Epithelial cell of proximal tubule (primary cell): ENCODE measurements at regions not wholly inside any gene's neighbourhood (a gene's known extent, or its start where the extent isn't known, plus 50 kb on each side); places are given as distances from the start of the nearest gene placed in this dataset.

Experiments used
- DNase-seq: peaks from one replicate; pipeline ENCODE4 v3.0.0-alpha.2; 2011; ENCODE audit warnings: low read depth
- H3K4me3 ChIP-seq: 2 replicates; pipeline ENCODE4 v1.5.1; 2011; ENCODE audit warnings: low read depth, mild to moderate bottlenecking, low read length
- TF ChIP-seq, protein P1 (sequence below): conservative IDR thresholded peaks from 2 replicates; pipeline ENCODE4 v1.5.1; 2012; ENCODE audit warnings: low read depth, mild to moderate bottlenecking, low read length

DNA sequence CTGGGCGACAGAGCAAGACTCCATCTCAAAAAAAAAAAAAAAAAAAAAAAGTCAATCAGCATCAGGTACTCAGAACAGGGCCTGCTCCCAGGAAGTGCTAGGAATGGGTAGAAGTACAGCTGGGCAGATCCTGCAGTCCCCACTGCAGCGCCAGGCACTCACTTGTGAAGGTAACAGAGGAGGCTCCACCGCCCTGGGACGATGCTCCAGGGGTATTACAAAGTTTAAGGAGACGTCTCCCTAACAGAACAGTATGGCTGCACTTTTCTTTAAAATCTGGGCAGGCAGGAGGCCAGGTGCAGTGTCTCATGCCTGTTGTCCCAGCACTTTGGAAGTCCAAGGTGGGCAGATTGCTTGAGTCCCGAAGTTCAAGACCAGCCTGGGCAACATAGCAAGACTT lies 1449.0 kb downstream of the BRD1 start:
- no peak overlapping the region for H3K4me3 ChIP-seq

DNA sequence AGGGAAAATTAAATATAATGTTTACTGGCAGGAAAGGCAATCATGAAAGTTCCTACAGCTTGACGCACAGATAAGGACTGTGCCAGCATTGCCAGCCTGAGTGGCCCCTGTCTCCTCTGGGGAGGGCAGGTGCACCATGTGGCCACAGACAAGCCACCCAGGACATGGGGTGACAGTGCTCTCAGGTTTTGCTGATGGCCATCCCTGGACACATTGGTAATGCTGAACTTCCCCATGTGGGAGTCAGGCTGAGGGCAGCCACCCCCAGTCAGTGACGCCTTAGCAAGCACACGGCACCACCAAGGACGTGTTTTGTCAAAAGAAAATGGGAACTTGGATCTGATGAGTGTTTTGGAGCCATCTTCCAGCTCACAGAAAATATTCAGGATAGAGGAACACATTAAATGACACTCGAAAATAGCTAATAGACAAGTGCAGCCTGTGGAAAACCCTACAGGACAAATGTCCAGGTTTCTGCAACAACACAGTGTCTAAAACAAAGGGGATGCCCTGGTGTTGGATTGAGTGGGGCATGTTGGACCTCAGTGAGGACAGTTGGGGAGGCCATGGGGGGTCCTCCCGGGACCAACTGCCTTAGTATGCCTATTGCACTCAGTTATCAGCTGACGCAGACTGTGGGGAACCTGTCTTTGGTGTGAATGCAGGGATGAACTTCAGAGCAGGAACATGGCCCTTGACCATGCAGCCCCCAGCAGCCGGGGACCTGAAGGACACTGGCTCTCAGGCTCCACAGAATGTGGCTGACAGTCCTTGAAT lies 1450.5 kb downstream of the BRD1 start:
- DNase-seq, result no peak
- H3K4me3 ChIP-seq, result no peak overlapping the region
- TF ChIP-seq, protein P1, sequence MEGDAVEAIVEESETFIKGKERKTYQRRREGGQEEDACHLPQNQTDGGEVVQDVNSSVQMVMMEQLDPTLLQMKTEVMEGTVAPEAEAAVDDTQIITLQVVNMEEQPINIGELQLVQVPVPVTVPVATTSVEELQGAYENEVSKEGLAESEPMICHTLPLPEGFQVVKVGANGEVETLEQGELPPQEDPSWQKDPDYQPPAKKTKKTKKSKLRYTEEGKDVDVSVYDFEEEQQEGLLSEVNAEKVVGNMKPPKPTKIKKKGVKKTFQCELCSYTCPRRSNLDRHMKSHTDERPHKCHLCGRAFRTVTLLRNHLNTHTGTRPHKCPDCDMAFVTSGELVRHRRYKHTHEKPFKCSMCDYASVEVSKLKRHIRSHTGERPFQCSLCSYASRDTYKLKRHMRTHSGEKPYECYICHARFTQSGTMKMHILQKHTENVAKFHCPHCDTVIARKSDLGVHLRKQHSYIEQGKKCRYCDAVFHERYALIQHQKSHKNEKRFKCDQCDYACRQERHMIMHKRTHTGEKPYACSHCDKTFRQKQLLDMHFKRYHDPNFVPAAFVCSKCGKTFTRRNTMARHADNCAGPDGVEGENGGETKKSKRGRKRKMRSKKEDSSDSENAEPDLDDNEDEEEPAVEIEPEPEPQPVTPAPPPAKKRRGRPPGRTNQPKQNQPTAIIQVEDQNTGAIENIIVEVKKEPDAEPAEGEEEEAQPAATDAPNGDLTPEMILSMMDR, result no peak

More for the DNA sequence above, 1449.0 kb downstream of the BRD1 start:
- TF ChIP-seq, protein P1, result no peak
- DNase-seq, result no peak

GRCh38 chr22:48376428-48376827 lies 1451.2 kb downstream of the BRD1 start:
- H3K4me3 ChIP-seq, result no peak overlapping the region
- TF ChIP-seq, protein P1, result no peak
- no peak for DNase-seq

- H3K4me3 ChIP-seq, result no peak overlapping the region
- no peak for DNase-seq
- TF ChIP-seq, protein P1, result no peak
Observed at GRCh38 chr22:48373626-48374173, 1454.0 kb downstream of the BRD1 start.

GRCh38 chr22:48372390-48372789 lies 1455.3 kb downstream of the BRD1 start:
- TF ChIP-seq, protein P1, result no peak
- no peak for DNase-seq
- no peak overlapping the region for H3K4me3 ChIP-seq

GRCh38 chr22:48371391-48371790 lies 1456.3 kb downstream of the BRD1 start:
- no peak for DNase-seq
- H3K4me3 ChIP-seq, result no peak overlapping the region
- TF ChIP-seq, protein P1, result no peak
